Tibial nerve (tissue), 3 donors: ENCODE measurements at regions not wholly inside any gene's neighbourhood (a gene's known extent, or its start where the extent isn't known, plus 50 kb on each side); places are given as distances from the start of the nearest gene placed in this dataset.

Source experiments
- CTCF ChIP-seq, 5 experiments: fragments of 200-600 bp in 3 of 5; fragments of 450-650 bp in 2 of 5; sonication (generic) in 3 of 5; IDR thresholded peaks; one replicate each; pipeline ENCODE4 v1.5.1; 2016 to 2019; ENCODE audit warnings: antibody characterized with exemption in 5 of 5, mild to moderate bottlenecking in 3 of 5, moderate library complexity in 2 of 5
- POLR2A ChIP-seq, 2 donors: fragments of 450-650 bp; IDR thresholded peaks; one replicate each; pipeline ENCODE4 v1.6.1; 2017; ENCODE audit warnings: antibody characterized with exemption in 2 of 2, mild to moderate bottlenecking in 2 of 2, moderate library complexity in 2 of 2

DNA sequence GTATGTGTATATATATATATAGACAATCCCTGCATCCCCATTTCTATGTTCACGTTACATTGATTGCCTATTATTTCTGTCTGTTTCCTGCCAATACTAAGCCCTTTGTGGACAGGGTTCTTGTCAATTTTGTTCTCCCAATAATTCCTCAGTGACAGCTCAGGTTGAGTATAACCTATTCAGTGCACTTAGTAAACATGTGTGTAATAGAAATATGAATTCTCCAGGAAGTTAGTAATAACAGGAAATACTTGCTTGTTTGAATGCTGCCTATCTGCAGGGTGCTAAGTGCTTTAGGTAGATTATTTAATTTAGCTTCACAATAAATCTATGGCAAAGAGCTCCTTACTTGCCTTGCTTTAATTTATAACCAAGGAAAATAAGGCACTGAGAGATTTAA is 52.8 kb upstream of the PTGFR start:
- TF ChIP-seq CTCF (IDR thresholded peaks at IDR 0.05) (no peak), POLR2A (IDR thresholded peaks at IDR 0.05) (no peak)
